IPS-18a (cell line): ENCODE measurements at regions not wholly inside any gene's neighbourhood (a gene's known extent, or its start where the extent isn't known, plus 50 kb on each side); places are given as distances from the start of the nearest gene placed in this dataset.

Source experiments
- H3K27ac ChIP-seq: one replicate; pipeline ENCODE4 v1.5.1; 2013; ENCODE audit warnings: low read length
- H3K27me3 ChIP-seq: one replicate; pipeline ENCODE4 v1.6.1; 2013; ENCODE audit warnings: mild to moderate bottlenecking, low read length; ENCODE audit not compliant: control insufficient read depth, insufficient read depth
- H3K36me3 ChIP-seq: one replicate; pipeline ENCODE4 v1.6.1; 2013; ENCODE audit warnings: low read depth, low read length; ENCODE audit not compliant: control insufficient read depth
- H3K4me1 ChIP-seq: one replicate; pipeline ENCODE4 v1.6.1; 2013; ENCODE audit warnings: low read depth, low read length; ENCODE audit not compliant: control insufficient read depth
- H3K4me3 ChIP-seq: one replicate; pipeline ENCODE4 v1.5.1; 2013; ENCODE audit warnings: low read length
- H3K9ac ChIP-seq: one replicate; pipeline ENCODE4 v1.6.1; 2013; ENCODE audit warnings: mild to moderate bottlenecking, low read length, moderate library complexity
- H3K9me3 ChIP-seq: one replicate; pipeline ENCODE4 v1.6.1; 2013; ENCODE audit warnings: low read depth, low read length; ENCODE audit not compliant: control insufficient read depth

- Histone ChIP-seq H3K4me3 (no peak overlapping the region), H3K36me3 (no peaks in the 10 kb centered on the region), H3K9me3 (peaks cover 6% of the 10 kb centered on the region), H3K27ac (no peak overlapping the region), H3K4me1 (no peaks in the 10 kb centered on the region), H3K9ac (no peak overlapping the region), H3K27me3 (no peaks in the 10 kb centered on the region)
Measured at GRCh38 chr7:130974169-130974568, 240.2 kb upstream of the KLF14 start.

- no peaks in the 10 kb centered on the region for H3K4me1 ChIP-seq
- H3K27me3 ChIP-seq: no peaks in the 10 kb centered on the region
- no peak overlapping the region for H3K27ac ChIP-seq
- no peak overlapping the region for H3K9ac ChIP-seq
- H3K36me3 ChIP-seq: no peaks in the 10 kb centered on the region
- peaks cover 6% of the 10 kb centered on the region for H3K9me3 ChIP-seq
- no peak overlapping the region for H3K4me3 ChIP-seq
Measured at GRCh38 chr7:130974794-130975193, 240.8 kb upstream of the KLF14 start.

GRCh38 chr7:130975731-130976130 is 241.7 kb upstream of the KLF14 start:
- Histone ChIP-seq H3K9me3 (peaks cover 6% of the 10 kb centered on the region), H3K4me3 (no peak overlapping the region), H3K9ac (no peak overlapping the region), H3K27me3 (no peaks in the 10 kb centered on the region), H3K36me3 (no peaks in the 10 kb centered on the region), H3K27ac (no peak overlapping the region), H3K4me1 (no peaks in the 10 kb centered on the region)

- H3K27ac ChIP-seq: no peak overlapping the region
- H3K9ac ChIP-seq: no peak overlapping the region
- no peaks in the 10 kb centered on the region for H3K9me3 ChIP-seq
- H3K36me3 ChIP-seq: no peaks in the 10 kb centered on the region
- H3K4me3 ChIP-seq: no peak overlapping the region
- H3K27me3 ChIP-seq: no peaks in the 10 kb centered on the region
- peaks cover 5% of the 10 kb centered on the region for H3K4me1 ChIP-seq
Measured at GRCh38 chr7:130982160-130982638, 248.2 kb upstream of the KLF14 start.

GRCh38 chr7:130982651-130983050 is 248.6 kb upstream of the KLF14 start:
- no peak overlapping the region for H3K27ac ChIP-seq
- H3K27me3 ChIP-seq: no peaks in the 10 kb centered on the region
- no peaks in the 10 kb centered on the region for H3K9me3 ChIP-seq
- H3K9ac ChIP-seq: no peak overlapping the region
- H3K4me1 ChIP-seq: peaks cover 5% of the 10 kb centered on the region
- H3K4me3 ChIP-seq: no peak overlapping the region
- no peaks in the 10 kb centered on the region for H3K36me3 ChIP-seq

GRCh38 chr7:130985361-130985760 is 251.4 kb upstream of the KLF14 start:
- Histone ChIP-seq H3K4me1 (peaks cover 5% of the 10 kb centered on the region), H3K9me3 (no peaks in the 10 kb centered on the region), H3K27me3 (no peaks in the 10 kb centered on the region), H3K9ac (no peak overlapping the region), H3K4me3 (no peak overlapping the region), H3K36me3 (no peaks in the 10 kb centered on the region), H3K27ac (no peak overlapping the region)

GRCh38 chr7:130986261-130986690 is 252.3 kb upstream of the KLF14 start:
- Histone ChIP-seq H3K36me3 (no peaks in the 10 kb centered on the region), H3K9me3 (no peaks in the 10 kb centered on the region), H3K27me3 (no peaks in the 10 kb centered on the region), H3K4me1 (peaks cover 5% of the 10 kb centered on the region), H3K9ac (no peak overlapping the region), H3K4me3 (no peak overlapping the region), H3K27ac (no peak overlapping the region)

- no peak overlapping the region for H3K4me3 ChIP-seq
- no peak overlapping the region for H3K27ac ChIP-seq
- no peaks in the 10 kb centered on the region for H3K36me3 ChIP-seq
- H3K9ac ChIP-seq: no peak overlapping the region
- H3K27me3 ChIP-seq: no peaks in the 10 kb centered on the region
- no peaks in the 10 kb centered on the region for H3K9me3 ChIP-seq
- H3K4me1 ChIP-seq: peaks cover 4% of the 10 kb centered on the region
Measured at GRCh38 chr7:130987092-130987491, 253.1 kb upstream of the KLF14 start.

GRCh38 chr7:130988443-130988842 is 254.4 kb upstream of the KLF14 start:
- no peak overlapping the region for H3K27ac ChIP-seq
- no peaks in the 10 kb centered on the region for H3K4me1 ChIP-seq

GRCh38 chr7:130989101-130989795 is 255.2 kb upstream of the KLF14 start:
- H3K27ac ChIP-seq: no peak overlapping the region
- H3K4me1 ChIP-seq: no peaks in the 10 kb centered on the region
- H3K27me3 ChIP-seq: no peaks in the 10 kb centered on the region
- H3K4me3 ChIP-seq: no peak overlapping the region
- no peak overlapping the region for H3K9ac ChIP-seq
- H3K9me3 ChIP-seq: no peaks in the 10 kb centered on the region
- H3K36me3 ChIP-seq: no peaks in the 10 kb centered on the region

More at GRCh38 chr7:130988443-130988842, 254.4 kb upstream of the KLF14 start:
- no peaks in the 10 kb centered on the region for H3K27me3 ChIP-seq
- no peaks in the 10 kb centered on the region for H3K9me3 ChIP-seq
- H3K4me3 ChIP-seq: no peak overlapping the region
- H3K9ac ChIP-seq: no peak overlapping the region
- H3K36me3 ChIP-seq: no peaks in the 10 kb centered on the region

- Histone ChIP-seq H3K36me3 (no peaks in the 10 kb centered on the region), H3K27me3 (no peaks in the 10 kb centered on the region), H3K4me1 (peaks cover 3% of the 10 kb centered on the region), H3K27ac (no peak overlapping the region), H3K9me3 (no peaks in the 10 kb centered on the region), H3K9ac (no peak overlapping the region), H3K4me3 (no peak overlapping the region)
Measured at GRCh38 chr7:130990178-130990832, 256.3 kb upstream of the KLF14 start.
